ENCODE measurements at regions not wholly inside any gene's neighbourhood (a gene's known extent, or its start where the extent isn't known, plus 50 kb on each side); places are given as distances from the start of the nearest gene placed in this dataset.

GRCh38 chr10:65779985-65780384, 1145.9 kb upstream of the LRRTM3 start:
- TF ChIP-seq CTCF (IDR thresholded peaks at IDR 0.05; ENCODE audit: insufficient read depth, low read length, poor library complexity, severe bottlenecking) (no peak), EZH2phosphoT487 (conservative IDR thresholded peaks at IDR 0.05; ENCODE audit: low read length) (no peak)
